HepG2 (cell line): ENCODE measurements at regions not wholly inside any gene's neighbourhood (a gene's known extent, or its start where the extent isn't known, plus 50 kb on each side); places are given as distances from the start of the nearest gene placed in this dataset.

Source experiments
- ATAC-seq: fragments of 200-7000 bp; cut with Tn5 transposase; 3 replicates; pipeline ENCODE4 v1.9.1; 2020; ENCODE audit warnings: mild to moderate bottlenecking, moderate library complexity
- BruUV-seq: library from RNA; stranded (reverse); fragments of 400-500 nt; replicated peaks from 2 replicates; lab custom pipeline; 2021; lab: Mats Ljungman, UMichigan
- CTCF ChIA-PET: fragments of 300-600 bp; formaldehyde crosslinking; extraction: SDS; loops from one replicate; lab custom pipeline; 2021; ENCODE audit warnings: low total read pairs, inconsistent platforms, low intra/inter-chr PET ratio; lab: Yijun Ruan, JAX
- POLR2A ChIA-PET: fragments of 350-600 bp; sonication (Branson Sonifier 250); formaldehyde crosslinking; loops from one replicate; lab custom pipeline; 2020; ENCODE audit warnings: antibody characterized with exemption, inconsistent platforms; lab: Yijun Ruan, JAX
- DNase-seq: peaks from one replicate; pipeline ENCODE4 v3.0.0-alpha.2; 2015; ENCODE audit warnings: low spot score
- FAIRE-seq: peaks from 3 replicates; lab custom pipeline; 2011; peaks lifted over from hg19 to GRCh38; lab: Jason Lieb, UNC
- H2AFZ ChIP-seq: one replicate; pipeline ENCODE4 v1.6.1; 2011; ENCODE audit warnings: low read length, inconsistent platforms
- H3K27ac ChIP-seq: fragments of 300-600 bp; 3 replicates; pipeline ENCODE4 v1.8.0; 2011; ENCODE audit warnings: mixed run types, mild to moderate bottlenecking, mixed read lengths, low read length, inconsistent platforms; ENCODE audit not compliant: insufficient read depth; ENCODE audit errors: extremely low read length
- H3K27me3 ChIP-seq, 2 experiments: fragments of 200-600 bp in 1 of 2; 2 replicates in 1 of 2; 3 replicates in 1 of 2; pipeline versions ENCODE4 v1.6.0 to v1.8.0; 2011; ENCODE audit warnings: low read length in 2 of 2, mild to moderate bottlenecking in 2 of 2, moderate library complexity in 2 of 2, inconsistent platforms in 1 of 2; ENCODE audit not compliant: insufficient read depth in 2 of 2, control insufficient read depth in 1 of 2
- H3K36me3 ChIP-seq, 2 experiments: fragments of 200-600 bp in 1 of 2; replicated peaks in 1 of 2; 2 replicates in 1 of 2; 3 replicates in 1 of 2; pipeline versions ENCODE4 v1.5.1 to v1.8.0; 2011; ENCODE audit warnings: low read length in 2 of 2, inconsistent platforms in 1 of 2; ENCODE audit not compliant: insufficient read depth in 2 of 2, control insufficient read depth in 1 of 2
- H3K4me1 ChIP-seq: 2 replicates; pipeline ENCODE4 v1.5.1; 2012; ENCODE audit warnings: low read length, inconsistent platforms; ENCODE audit not compliant: insufficient read depth
- H3K4me2 ChIP-seq: 2 replicates; pipeline ENCODE4 v1.6.0; 2011; ENCODE audit warnings: low read depth, low read length, inconsistent platforms
- H3K4me3 ChIP-seq, 3 experiments: fragments of 200-600 bp in 1 of 3; sonication (generic), shearing (Covaris generic) in 1 of 3; replicated peaks in 1 of 3; 2 replicates each; pipeline ENCODE4 v1.5.1; 2011 to 2016; ENCODE audit warnings: low read length in 3 of 3, inconsistent platforms in 2 of 3, low read depth in 2 of 3, mild to moderate bottlenecking in 2 of 3, control low read depth in 1 of 3, mixed read lengths in 1 of 3; ENCODE audit not compliant: insufficient read depth in 1 of 3
- H3K79me2 ChIP-seq: one replicate; pipeline ENCODE4 v1.6.1; 2011; ENCODE audit warnings: low read length, inconsistent platforms; ENCODE audit not compliant: insufficient read depth
- H3K9ac ChIP-seq: 2 replicates; pipeline ENCODE4 v1.6.0; 2011; ENCODE audit warnings: mild to moderate bottlenecking, low read depth, low read length, inconsistent platforms; ENCODE audit not compliant: insufficient read depth
- H3K9me3 ChIP-seq: 2 replicates; pipeline ENCODE4 v1.5.1; 2012; ENCODE audit warnings: mild to moderate bottlenecking, low read length
- H4K20me1 ChIP-seq: 2 replicates; pipeline ENCODE4 v1.6.0; 2011; ENCODE audit warnings: inconsistent platforms, mild to moderate bottlenecking, low read length, moderate library complexity; ENCODE audit not compliant: insufficient read depth
- ARNT2 ChIP-seq: sonication (generic); formaldehyde crosslinking; IDR thresholded peaks from 2 replicates; pipeline ENCODE4 v1.8.0; 2022; ENCODE audit warnings: mild to moderate bottlenecking, low read depth, missing genetic modification reagents, moderate library complexity
- CBX2 ChIP-seq, 2 experiments: fragments of 200-600 bp in 1 of 2; sonication (generic); formaldehyde crosslinking in 1 of 2; IDR thresholded peaks; 2 replicates each; pipeline versions ENCODE4 v1.7.0 to v1.8.1; 2018 to 2022; ENCODE audit warnings: low read depth in 2 of 2, low read length in 1 of 2, mild to moderate bottlenecking in 1 of 2, missing genetic modification reagents in 1 of 2
- HINFP ChIP-seq: sonication (generic); formaldehyde crosslinking; IDR thresholded peaks from 2 replicates; pipeline ENCODE4 v1.4.0; 2020; ENCODE audit warnings: low read depth, mild to moderate bottlenecking, missing genetic modification reagents
- HNRNPL ChIP-seq: fragments of 200-400 bp; formaldehyde crosslinking; IDR thresholded peaks from 2 replicates; pipeline ENCODE4 v1.6.1; 2017; ENCODE audit warnings: mild to moderate bottlenecking, low read depth, low read length
- KLF9 ChIP-seq: IDR thresholded peaks from 2 replicates; pipeline ENCODE4 v1.6.1; 2016; ENCODE audit warnings: low read depth
- KMT2B ChIP-seq: IDR thresholded peaks from 2 replicates; pipeline ENCODE4 v1.6.1; 2016; ENCODE audit warnings: missing genetic modification reagents, missing compliant biosample characterization
- NFATC3 ChIP-seq: sonication (generic); formaldehyde crosslinking; IDR thresholded peaks from 2 replicates; pipeline ENCODE4 v1.5.1; 2020; ENCODE audit warnings: mild to moderate bottlenecking, missing genetic modification reagents
- PRPF4 ChIP-seq: fragments of 200-400 bp; formaldehyde crosslinking; IDR thresholded peaks from 2 replicates; pipeline ENCODE4 v1.6.1; 2016; ENCODE audit warnings: low read length, low read depth; ENCODE audit not compliant: poor library complexity, severe bottlenecking
- SIX4 ChIP-seq: sonication (generic); formaldehyde crosslinking; IDR thresholded peaks from 2 replicates; pipeline ENCODE4 v1.4.0; 2020; ENCODE audit warnings: missing genetic modification reagents
- SNAI1 ChIP-seq: sonication (generic); formaldehyde crosslinking; IDR thresholded peaks from 2 replicates; pipeline ENCODE4 v1.5.0; 2020; ENCODE audit warnings: mild to moderate bottlenecking, missing genetic modification reagents, borderline replicate concordance
- SRSF4 ChIP-seq: fragments of 200-400 bp; formaldehyde crosslinking; IDR thresholded peaks from one replicate; pipeline ENCODE4 v1.6.1; 2018; ENCODE audit warnings: mild to moderate bottlenecking, low read depth, low read length, moderate library complexity; ENCODE audit not compliant: poor library complexity, severe bottlenecking
- ZBTB44 ChIP-seq: sonication (generic); formaldehyde crosslinking; IDR thresholded peaks from 2 replicates; pipeline ENCODE4 v1.4.0; 2020; ENCODE audit warnings: missing genetic modification reagents
- ZFP91 ChIP-seq: sonication (generic); formaldehyde crosslinking; IDR thresholded peaks from 2 replicates; pipeline ENCODE4 v1.9.0; 2022; ENCODE audit warnings: missing genetic modification reagents, mild to moderate bottlenecking, borderline replicate concordance
- ZNF17 ChIP-seq: sonication (generic); formaldehyde crosslinking; IDR thresholded peaks from 2 replicates; pipeline ENCODE4 v1.5.0; 2020; ENCODE audit warnings: mild to moderate bottlenecking, missing genetic modification reagents
- ZNF441 ChIP-seq: sonication (generic); formaldehyde crosslinking; IDR thresholded peaks from 2 replicates; pipeline ENCODE4 v1.7.0; 2021; ENCODE audit warnings: missing genetic modification reagents, borderline replicate concordance
- ZNF530 ChIP-seq: sonication (generic); formaldehyde crosslinking; IDR thresholded peaks from 2 replicates; pipeline ENCODE4 v1.5.0; 2020; ENCODE audit warnings: low read depth, mild to moderate bottlenecking, missing genetic modification reagents
- ZNF557 ChIP-seq: sonication (generic); formaldehyde crosslinking; IDR thresholded peaks from 2 replicates; pipeline ENCODE4 v1.4.0; 2020; ENCODE audit warnings: missing genetic modification reagents
- WGBS: methylation state at CpG from one replicate; pipeline ENCODE4 v1.1.6; 2017; ENCODE audit warnings: low lambda C conversion rate; 5-methylcytosine and 5-hydroxymethylcytosine counted together
- in situ Hi-C: cut with HindIII; loops from 2 replicates; pipeline ENCODE4 v1.10.0; 2017; ENCODE audit warnings: low pct_unique_long_range_greater_than_20kb; ENCODE audit not compliant: extremely low pct_ligation_motif_present
- intact Hi-C: fragments of 100-400 bp; cut with micrococcal nuclease; formaldehyde crosslinking; loops from one replicate; pipeline ENCODE4 v1.10.0; 2022; ENCODE audit not compliant: unreplicated experiment
- TF ChIP-seq, protein P1 (sequence below): sonication (generic); formaldehyde crosslinking; IDR thresholded peaks from 2 replicates; pipeline ENCODE4 v1.5.0; 2020; ENCODE audit warnings: mild to moderate bottlenecking, missing genetic modification reagents, borderline replicate concordance

DNA sequence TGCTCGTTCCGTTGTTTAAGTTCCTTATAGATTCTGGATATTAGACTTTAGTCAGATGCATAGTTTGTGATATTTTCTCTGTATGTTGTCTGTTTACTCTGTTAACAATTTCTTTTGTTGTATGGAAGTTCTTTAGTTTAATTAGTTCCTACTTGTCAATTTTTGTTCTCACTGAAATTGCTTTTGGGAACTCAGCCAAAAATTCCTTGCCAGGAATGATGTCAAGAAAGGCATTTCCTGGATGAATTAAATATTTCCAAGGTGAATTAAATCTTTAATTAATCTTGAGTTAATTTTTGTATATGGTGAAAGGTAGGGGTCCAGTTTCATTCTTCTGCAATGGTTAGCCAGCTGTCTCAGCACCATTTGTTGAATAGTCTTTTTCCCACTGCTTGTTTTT is 406.2 kb upstream of the NOX3 start:
- 30% methylated on average over 2 of the region's 2 CpGs for WGBS
- H3K36me3 ChIP-seq = no peaks in the 10 kb centered on the region
- CTCF ChIA-PET = no interaction called here
- H3K4me2 ChIP-seq = no peak overlapping the region
- DNase-seq (no peak), FAIRE-seq (no peak), ATAC-seq (no peak)
- no peak overlapping the region for H3K4me3 ChIP-seq
- H3K9ac ChIP-seq = no peak overlapping the region
- TF ChIP-seq ZNF441 = no peak
- no peak for TF ChIP-seq HINFP (CRISPR knock-in tag)
- no peak for TF ChIP-seq HNRNPL
- TF ChIP-seq ZFP91 = no peak
- TF ChIP-seq KLF9 (CRISPR knock-in tag) = no peak
- no peak for TF ChIP-seq SRSF4
- no peak for TF ChIP-seq ARNT2 (CRISPR knock-in tag)
- no peak for TF ChIP-seq PRPF4
- no peak for TF ChIP-seq CBX2 (IDR thresholded peaks at IDR 0.05; ENCODE audit: low read depth, low read length)
- no peak for TF ChIP-seq CBX2 (CRISPR knock-in tag; IDR thresholded peaks at IDR 0.05; ENCODE audit: low read depth)
- TF ChIP-seq SIX4 = no peak
- TF ChIP-seq SNAI1 (CRISPR knock-in tag) = no peak
- TF ChIP-seq ZBTB44 = no peak
- TF ChIP-seq ZNF17 = no peak
- TF ChIP-seq ZNF530 (CRISPR knock-in tag) = no peak
- TF ChIP-seq ZNF557 (CRISPR knock-in tag) = no peak
- TF ChIP-seq NFATC3 (CRISPR knock-in tag) = no peak
- no peak for TF ChIP-seq KMT2B (CRISPR knock-in tag)
- TF ChIP-seq, protein P1, sequence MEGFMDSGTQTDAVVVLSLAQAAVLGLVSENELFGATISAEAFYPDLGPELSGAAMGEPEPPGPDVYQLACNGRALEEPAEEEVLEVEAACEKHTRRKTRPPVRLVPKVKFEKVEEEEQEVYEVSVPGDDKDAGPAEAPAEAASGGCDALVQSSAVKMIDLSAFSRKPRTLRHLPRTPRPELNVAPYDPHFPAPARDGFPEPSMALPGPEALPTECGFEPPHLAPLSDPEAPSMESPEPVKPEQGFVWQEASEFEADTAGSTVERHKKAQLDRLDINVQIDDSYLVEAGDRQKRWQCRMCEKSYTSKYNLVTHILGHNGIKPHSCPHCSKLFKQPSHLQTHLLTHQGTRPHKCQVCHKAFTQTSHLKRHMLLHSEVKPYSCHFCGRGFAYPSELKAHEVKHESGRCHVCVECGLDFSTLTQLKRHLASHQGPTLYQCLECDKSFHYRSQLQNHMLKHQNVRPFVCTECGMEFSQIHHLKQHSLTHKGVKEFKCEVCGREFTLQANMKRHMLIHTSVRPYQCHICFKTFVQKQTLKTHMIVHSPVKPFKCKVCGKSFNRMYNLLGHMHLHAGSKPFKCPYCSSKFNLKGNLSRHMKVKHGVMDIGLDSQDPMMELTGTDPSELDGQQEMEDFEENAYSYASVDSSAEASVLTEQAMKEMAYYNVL (CRISPR knock-in tag) = no peak
- no peaks in the 10 kb centered on the region for H3K4me1 ChIP-seq
- H3K27ac ChIP-seq = no peak overlapping the region
- no peaks in the 10 kb centered on the region for H3K79me2 ChIP-seq
- H4K20me1 ChIP-seq = no peaks in the 10 kb centered on the region
- in situ Hi-C loops (no loop called here), intact Hi-C loops (loop anchor here (5.0 kb wide), 1 partner anchor 380 kb away; no protein-coding TSS in a partner anchor)
- no peaks in the 10 kb centered on the region for H3K9me3 ChIP-seq
- BruUV-seq = no TSS peak
- POLR2A ChIA-PET = no interaction called here
- no peak overlapping the region for H2AFZ ChIP-seq
- no peaks in the 10 kb centered on the region; a peak in 1 of 5 replicates for H3K27me3 ChIP-seq
